Liver (tissue), 8 donors: ENCODE measurements at regions not wholly inside any gene's neighbourhood (a gene's known extent, or its start where the extent isn't known, plus 50 kb on each side); places are given as distances from the start of the nearest gene placed in this dataset.

Source experiments
- DNase-seq: peaks from one replicate; pipeline ENCODE4 v3.0.0-alpha.2; 2017; ENCODE audit warnings: low spot score
- H3K27ac ChIP-seq, 2 donors: one replicate each; pipeline ENCODE4 v1.7.0; 2013; ENCODE audit warnings: inconsistent platforms in 2 of 2, low read length in 2 of 2, control low read depth in 1 of 2, low read depth in 1 of 2, mild to moderate bottlenecking in 1 of 2
- H3K27me3 ChIP-seq, 4 donors: one replicate each; pipeline versions ENCODE4 v1.6.1 to v1.7.0; 2013; ENCODE audit warnings: low read length in 3 of 4, inconsistent platforms in 1 of 4, mild to moderate bottlenecking in 1 of 4, moderate library complexity in 1 of 4; ENCODE audit not compliant: control insufficient read depth in 4 of 4, insufficient read depth in 4 of 4
- H3K36me3 ChIP-seq, 4 donors: one replicate each; pipeline versions ENCODE4 v1.6.1 to v1.7.0; 2013; ENCODE audit warnings: low read length in 3 of 4, mild to moderate bottlenecking in 3 of 4, low read depth in 1 of 4, moderate library complexity in 1 of 4; ENCODE audit not compliant: control insufficient read depth in 4 of 4, insufficient read depth in 3 of 4
- H3K4me1 ChIP-seq, 4 donors: one replicate each; pipeline versions ENCODE4 v1.6.1 to v1.7.0; 2013; ENCODE audit warnings: low read length in 3 of 4, mild to moderate bottlenecking in 3 of 4, moderate library complexity in 1 of 4; ENCODE audit not compliant: control insufficient read depth in 4 of 4, insufficient read depth in 4 of 4
- H3K4me3 ChIP-seq, 3 donors: one replicate each; pipeline versions ENCODE4 v1.6.1 to v1.7.0; 2013; ENCODE audit warnings: low read length in 3 of 3, control low read depth in 1 of 3, low read depth in 1 of 3, mild to moderate bottlenecking in 1 of 3
- H3K9ac ChIP-seq, 2 donors: one replicate each; pipeline ENCODE4 v1.7.0; 2013; ENCODE audit warnings: low read length in 2 of 2, mild to moderate bottlenecking in 2 of 2, moderate library complexity in 2 of 2, control low read depth in 1 of 2, low read depth in 1 of 2
- H3K9me3 ChIP-seq, 4 donors: one replicate each; pipeline versions ENCODE4 v1.6.1 to v1.7.0; 2013; ENCODE audit warnings: low read length in 3 of 4; ENCODE audit not compliant: control insufficient read depth in 4 of 4
- ATF3 ChIP-seq: IDR thresholded peaks from 2 replicates; pipeline ENCODE4 v1.6.1; 2016; ENCODE audit warnings: antibody characterized with exemption
- EGR1 ChIP-seq, 2 donors: IDR thresholded peaks; 2 replicates each; pipeline ENCODE4 v1.6.1; 2016 to 2018; ENCODE audit warnings: antibody characterized with exemption in 2 of 2, low read depth in 2 of 2
- GABPA ChIP-seq, 2 donors: IDR thresholded peaks in 1 of 2; conservative IDR thresholded peaks in 1 of 2; 2 replicates each; pipeline ENCODE4 v1.6.1; 2016; ENCODE audit warnings: antibody characterized with exemption in 2 of 2, mild to moderate bottlenecking in 1 of 2, moderate library complexity in 1 of 2
- HNF4A ChIP-seq, 2 donors: conservative IDR thresholded peaks; 2 replicates each; pipeline ENCODE4 v1.6.1; 2016; ENCODE audit warnings: antibody characterized with exemption in 2 of 2, mild to moderate bottlenecking in 2 of 2
- MAX ChIP-seq: IDR thresholded peaks from 2 replicates; pipeline ENCODE4 v1.6.1; 2016; ENCODE audit warnings: antibody characterized with exemption
- NR2F2 ChIP-seq: IDR thresholded peaks from 2 replicates; pipeline ENCODE4 v1.6.1; 2016; ENCODE audit warnings: antibody characterized with exemption
- RAD21 ChIP-seq, 2 donors: IDR thresholded peaks; 2 replicates each; pipeline ENCODE4 v1.6.1; 2016; ENCODE audit warnings: antibody characterized with exemption in 2 of 2, mild to moderate bottlenecking in 2 of 2
- RXRA ChIP-seq, 2 donors: IDR thresholded peaks; 2 replicates each; pipeline ENCODE4 v1.6.1; 2017 to 2018; ENCODE audit warnings: antibody characterized with exemption in 2 of 2, mild to moderate bottlenecking in 1 of 2
- SP1 ChIP-seq: IDR thresholded peaks from 2 replicates; pipeline ENCODE4 v1.6.1; 2018; ENCODE audit warnings: antibody characterized with exemption, mild to moderate bottlenecking
- ZBTB33 ChIP-seq: IDR thresholded peaks from 2 replicates; pipeline ENCODE4 v1.6.1; 2016; ENCODE audit warnings: antibody characterized with exemption
- WGBS: extraction: QIAGEN DNeasy Blood & Tissue Kit; methylation state at CpG from one replicate; pipeline ENCODE4 v1.1.7; 2013; 5-methylcytosine and 5-hydroxymethylcytosine counted together
- TF ChIP-seq, protein P1 (sequence below): fragments of 150-350 bp; IDR thresholded peaks from 2 replicates; pipeline ENCODE4 v1.5.1; 2017; ENCODE audit warnings: improper control_type of control experiment, low read depth, low read length; ENCODE audit not compliant: missing input control
- donor health status: healthy.
- donor health status: healthy.
- donor health status: healthy.
- donor health status: healthy.
- donor health status: healthy.

DNA sequence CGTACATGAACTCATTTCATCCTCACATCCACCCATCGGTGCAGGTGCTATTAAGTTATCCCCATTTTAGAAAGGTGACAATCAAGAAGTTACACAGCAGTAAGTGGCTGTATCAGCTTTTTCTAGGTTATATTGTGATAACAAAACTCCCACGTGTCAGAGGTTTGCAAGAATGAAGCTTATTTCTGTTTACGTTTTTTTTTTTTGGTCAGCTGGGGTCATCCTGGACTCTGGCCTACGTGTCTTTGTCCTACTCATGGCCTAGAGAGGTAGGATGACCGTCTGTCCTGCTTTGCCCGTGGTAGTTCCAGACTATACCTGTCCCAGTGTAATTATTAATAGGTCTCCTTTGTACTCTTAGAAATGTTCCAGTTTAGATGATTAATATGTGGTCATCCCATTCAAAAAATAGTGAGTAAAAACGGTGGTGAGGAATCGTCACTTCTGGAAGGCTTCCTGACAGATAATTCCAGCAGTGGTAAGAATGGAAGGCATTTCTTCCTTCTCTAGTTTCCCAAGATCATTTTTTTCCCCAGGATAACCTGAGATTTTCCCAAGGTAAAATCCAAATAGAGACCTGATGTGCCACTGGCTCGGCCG is 64.2 kb upstream of the KIF26B start:
- 72% methylated on average over 11 of the region's 11 CpGs for WGBS
- no peak for TF ChIP-seq EGR1 (IDR thresholded peaks at IDR 0.05; ENCODE audit: low read depth in 2 of 2)
- no peak for TF ChIP-seq ATF3
- TF ChIP-seq SP1: peak; percentile 55
- peak in 1 of 2 donors; percentile 67 for TF ChIP-seq RXRA (IDR thresholded peaks at IDR 0.05)
- TF ChIP-seq HNF4A (conservative IDR thresholded peaks at IDR 0.05): peak in 1 of 2 donors; percentile 62
- no peak for TF ChIP-seq RAD21 (IDR thresholded peaks at IDR 0.05)
- H3K9me3 ChIP-seq: no peaks in the 10 kb centered on the region
- H3K4me3 ChIP-seq: no peak overlapping the region
- no peak overlapping the region for H3K9ac ChIP-seq
- peaks cover 0 to 2% (median under 1%) of the 10 kb centered on the region in 4 donors for H3K4me1 ChIP-seq
- DNase-seq: no peak
- no peaks in the 10 kb centered on the region for H3K27me3 ChIP-seq
- H3K27ac ChIP-seq: no peak overlapping the region
- H3K36me3 ChIP-seq: peaks cover 0 to 2% (median 0%) of the 10 kb centered on the region in 4 donors

DNA sequence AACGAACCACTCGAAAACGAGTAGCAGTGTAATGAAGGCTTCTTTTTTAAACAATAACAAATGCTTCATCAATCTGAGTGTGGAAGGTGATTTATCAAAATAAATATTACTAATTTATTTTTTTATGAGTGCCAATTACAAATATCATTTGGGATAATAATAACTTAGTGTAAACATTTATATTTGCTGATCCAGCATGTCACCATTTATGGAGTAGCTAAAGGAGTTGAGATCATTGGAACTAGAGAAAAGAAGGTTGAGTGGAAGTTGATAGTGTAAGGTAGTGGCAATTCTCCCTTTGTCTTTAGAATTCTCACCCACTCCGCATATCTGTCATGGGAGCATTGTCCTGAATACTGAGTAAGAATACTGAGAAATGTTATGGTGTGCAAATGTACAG is 67.1 kb upstream of the KIF26B start:
- Histone ChIP-seq H3K36me3 (peaks cover 0 to 2% (median 0%) of the 10 kb centered on the region in 4 donors), H3K27me3 (no peaks in the 10 kb centered on the region), H3K9ac (no peak overlapping the region), H3K27ac (no peak overlapping the region), H3K4me1 (no peaks in the 10 kb centered on the region), H3K9me3 (no peaks in the 10 kb centered on the region), H3K4me3 (no peak overlapping the region)
- TF ChIP-seq RAD21 (IDR thresholded peaks at IDR 0.05): no peak
- no peak for TF ChIP-seq EGR1 (IDR thresholded peaks at IDR 0.05; ENCODE audit: low read depth in 2 of 2)
- no peak for TF ChIP-seq ZBTB33
- TF ChIP-seq GABPA (IDR thresholded peaks at IDR 0.05 in 1 of 2, conservative IDR thresholded peaks at IDR 0.05 in 1 of 2): no peak
- DNase-seq: no peak
- 96% methylated on average over 4 of the region's 4 CpGs for WGBS

- no peak overlapping the region for H3K27ac ChIP-seq
- no peaks in the 10 kb centered on the region for H3K27me3 ChIP-seq
- DNase-seq: no peak
- no peak for TF ChIP-seq MAX
- TF ChIP-seq NR2F2: no peak
- TF ChIP-seq, protein P1, sequence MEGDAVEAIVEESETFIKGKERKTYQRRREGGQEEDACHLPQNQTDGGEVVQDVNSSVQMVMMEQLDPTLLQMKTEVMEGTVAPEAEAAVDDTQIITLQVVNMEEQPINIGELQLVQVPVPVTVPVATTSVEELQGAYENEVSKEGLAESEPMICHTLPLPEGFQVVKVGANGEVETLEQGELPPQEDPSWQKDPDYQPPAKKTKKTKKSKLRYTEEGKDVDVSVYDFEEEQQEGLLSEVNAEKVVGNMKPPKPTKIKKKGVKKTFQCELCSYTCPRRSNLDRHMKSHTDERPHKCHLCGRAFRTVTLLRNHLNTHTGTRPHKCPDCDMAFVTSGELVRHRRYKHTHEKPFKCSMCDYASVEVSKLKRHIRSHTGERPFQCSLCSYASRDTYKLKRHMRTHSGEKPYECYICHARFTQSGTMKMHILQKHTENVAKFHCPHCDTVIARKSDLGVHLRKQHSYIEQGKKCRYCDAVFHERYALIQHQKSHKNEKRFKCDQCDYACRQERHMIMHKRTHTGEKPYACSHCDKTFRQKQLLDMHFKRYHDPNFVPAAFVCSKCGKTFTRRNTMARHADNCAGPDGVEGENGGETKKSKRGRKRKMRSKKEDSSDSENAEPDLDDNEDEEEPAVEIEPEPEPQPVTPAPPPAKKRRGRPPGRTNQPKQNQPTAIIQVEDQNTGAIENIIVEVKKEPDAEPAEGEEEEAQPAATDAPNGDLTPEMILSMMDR: no peak
- no peaks in the 10 kb centered on the region for H3K4me1 ChIP-seq
- peaks cover 0 to 2% (median 0%) of the 10 kb centered on the region in 4 donors for H3K36me3 ChIP-seq
- H3K9me3 ChIP-seq: no peaks in the 10 kb centered on the region
- no peak overlapping the region for H3K9ac ChIP-seq
- WGBS: 86% methylated on average over 4 of the region's 4 CpGs
- H3K4me3 ChIP-seq: no peak overlapping the region
Observed at GRCh38 chr1:245086389-245086969, 68.3 kb upstream of the KIF26B start.
